ENCODE measurements at regions not wholly inside any gene's neighbourhood (a gene's known extent, or its start where the extent isn't known, plus 50 kb on each side); places are given as distances from the start of the nearest gene placed in this dataset.

DNA sequence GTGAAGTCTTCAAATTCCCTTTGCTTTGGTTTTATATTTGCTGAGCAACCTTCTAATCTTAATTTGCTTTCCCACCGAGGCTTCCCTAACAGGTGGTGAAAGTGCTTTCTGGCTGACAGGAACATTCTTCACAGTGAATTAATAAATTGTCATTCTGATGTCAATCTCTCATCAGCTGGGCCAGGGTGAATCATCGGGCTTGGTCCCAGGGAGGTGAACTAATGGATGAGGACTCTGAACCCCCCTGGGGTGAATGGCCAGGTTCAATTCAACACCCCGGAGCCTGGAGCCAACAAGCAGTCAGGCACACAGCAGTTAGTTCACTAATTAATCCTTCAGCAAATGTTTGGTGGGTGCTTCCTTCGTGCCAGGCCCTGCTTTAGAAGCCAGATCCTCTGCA, 155.4 kb upstream of the PDGFD start:
- no peaks in the 10 kb centered on the region for H4K20me1 ChIP-seq (ENCODE audit: control insufficient read depth, extremely low read depth, insufficient read depth, low read length)

DNA sequence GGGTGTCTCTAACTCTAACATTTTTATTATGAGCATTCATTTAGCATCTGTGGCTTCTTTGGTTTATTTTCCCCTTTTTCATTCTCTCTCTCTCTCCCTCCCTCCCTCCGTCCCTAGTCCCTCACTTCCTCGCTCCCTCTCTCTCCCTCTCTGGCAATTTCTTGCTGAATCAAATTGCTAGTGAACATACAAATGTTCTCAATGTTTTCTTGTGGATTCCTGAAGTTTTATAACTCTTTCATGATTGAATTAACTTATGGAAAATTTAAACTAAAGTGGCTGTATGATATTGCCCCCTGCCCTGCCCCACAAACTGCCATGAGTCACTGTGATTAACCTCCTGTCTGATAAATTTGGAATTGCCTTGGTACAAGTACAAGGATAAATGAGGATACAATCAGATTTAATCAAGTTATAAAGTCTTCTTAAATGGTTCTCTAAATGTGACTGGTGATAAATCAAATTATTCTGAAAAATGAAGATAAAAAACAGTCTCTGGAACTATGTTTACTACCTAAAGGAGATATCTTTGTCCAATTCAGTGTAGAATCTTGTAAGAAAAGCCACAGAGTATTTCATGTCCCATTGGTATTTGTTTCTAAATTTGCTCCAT, 143.0 kb upstream of the PDGFD start:
- no peak overlapping the region for H2AFZ ChIP-seq (ENCODE audit: control insufficient read depth, low read length)

More for the DNA sequence above, 155.4 kb upstream of the PDGFD start:
- Histone ChIP-seq H3K9me3 (ENCODE audit: control insufficient read depth, low read depth, low read length) (no peaks in the 10 kb centered on the region), H3K9ac (ENCODE audit: control insufficient read depth, extremely low read depth, insufficient read depth, low read length) (no peak overlapping the region), H3K79me2 (ENCODE audit: control insufficient read depth, insufficient read depth, low read length) (no peaks in the 10 kb centered on the region), H3K4me3 (ENCODE audit: control insufficient read depth in 2 of 3, extremely low read depth in 1 of 3, insufficient read depth in 2 of 3, low read depth in 1 of 3, low read length in 3 of 3) (no peak overlapping the region), H3K9me1 (ENCODE audit: control insufficient read depth, extremely low read depth, insufficient read depth, low read length) (no peaks in the 10 kb centered on the region), H3K27ac (ENCODE audit: control insufficient read depth, insufficient read depth, low read length) (no peak overlapping the region), H2AFZ (ENCODE audit: control insufficient read depth, low read length) (no peak overlapping the region), H3K4me2 (ENCODE audit: control insufficient read depth, extremely low read depth, insufficient read depth, low read depth, low read length) (no peak overlapping the region), H3K27me3 (ENCODE audit: control insufficient read depth, extremely low read depth, insufficient read depth, low read length) (no peaks in the 10 kb centered on the region), H3K36me3 (ENCODE audit: control insufficient read depth in 2 of 2, extremely low read depth in 1 of 2, insufficient read depth in 2 of 2, low read length in 2 of 2) (no peaks in the 10 kb centered on the region), H3K4me1 (ENCODE audit: control insufficient read depth, extremely low read depth, insufficient read depth, low read length) (no peaks in the 10 kb centered on the region)
- TF ChIP-seq EZH2 (IDR thresholded peaks at IDR 0.05; ENCODE audit: low read length): no peak
- TF ChIP-seq, protein P1, sequence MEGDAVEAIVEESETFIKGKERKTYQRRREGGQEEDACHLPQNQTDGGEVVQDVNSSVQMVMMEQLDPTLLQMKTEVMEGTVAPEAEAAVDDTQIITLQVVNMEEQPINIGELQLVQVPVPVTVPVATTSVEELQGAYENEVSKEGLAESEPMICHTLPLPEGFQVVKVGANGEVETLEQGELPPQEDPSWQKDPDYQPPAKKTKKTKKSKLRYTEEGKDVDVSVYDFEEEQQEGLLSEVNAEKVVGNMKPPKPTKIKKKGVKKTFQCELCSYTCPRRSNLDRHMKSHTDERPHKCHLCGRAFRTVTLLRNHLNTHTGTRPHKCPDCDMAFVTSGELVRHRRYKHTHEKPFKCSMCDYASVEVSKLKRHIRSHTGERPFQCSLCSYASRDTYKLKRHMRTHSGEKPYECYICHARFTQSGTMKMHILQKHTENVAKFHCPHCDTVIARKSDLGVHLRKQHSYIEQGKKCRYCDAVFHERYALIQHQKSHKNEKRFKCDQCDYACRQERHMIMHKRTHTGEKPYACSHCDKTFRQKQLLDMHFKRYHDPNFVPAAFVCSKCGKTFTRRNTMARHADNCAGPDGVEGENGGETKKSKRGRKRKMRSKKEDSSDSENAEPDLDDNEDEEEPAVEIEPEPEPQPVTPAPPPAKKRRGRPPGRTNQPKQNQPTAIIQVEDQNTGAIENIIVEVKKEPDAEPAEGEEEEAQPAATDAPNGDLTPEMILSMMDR (optimal IDR thresholded peaks at IDR 0.05 in 1 of 3, IDR thresholded peaks at IDR 0.05 in 1 of 3, conservative IDR thresholded peaks at IDR 0.05 in 1 of 3; ENCODE audit: extremely low read depth in 1 of 3, insufficient read depth in 2 of 3, low read length in 3 of 3): no peak
- FAIRE-seq: no peak
- dilution Hi-C loops (cut with MboI; ENCODE audit: extremely low pct_ligation_motif_present, low sequenced_read_pairs): no loop called here
- DNase-seq (ENCODE audit: low read depth, low spot score): no peak

More for the DNA sequence above, 143.0 kb upstream of the PDGFD start:
- no peak overlapping the region for H3K27ac ChIP-seq (ENCODE audit: control insufficient read depth, insufficient read depth, low read length)
- H3K27me3 ChIP-seq (ENCODE audit: control insufficient read depth, extremely low read depth, insufficient read depth, low read length): no peaks in the 10 kb centered on the region
- no peaks in the 10 kb centered on the region for H3K79me2 ChIP-seq (ENCODE audit: control insufficient read depth, insufficient read depth, low read length)
- H3K4me2 ChIP-seq (ENCODE audit: control insufficient read depth, extremely low read depth, insufficient read depth, low read depth, low read length): no peak overlapping the region
- FAIRE-seq (no peak), DNase-seq (ENCODE audit: low read depth, low spot score) (no peak)
- dilution Hi-C loops (cut with MboI; ENCODE audit: extremely low pct_ligation_motif_present, low sequenced_read_pairs): no loop called here
- H3K9me3 ChIP-seq (ENCODE audit: control insufficient read depth, low read depth, low read length): no peaks in the 10 kb centered on the region
- H3K4me3 ChIP-seq (ENCODE audit: control insufficient read depth in 2 of 3, extremely low read depth in 1 of 3, insufficient read depth in 2 of 3, low read depth in 1 of 3, low read length in 3 of 3): no peak overlapping the region
- no peaks in the 10 kb centered on the region for H3K4me1 ChIP-seq (ENCODE audit: control insufficient read depth, extremely low read depth, insufficient read depth, low read length)
- no peaks in the 10 kb centered on the region for H3K36me3 ChIP-seq (ENCODE audit: control insufficient read depth in 2 of 2, extremely low read depth in 1 of 2, insufficient read depth in 2 of 2, low read length in 2 of 2)
- TF ChIP-seq EZH2 (IDR thresholded peaks at IDR 0.05; ENCODE audit: low read length): no peak
- TF ChIP-seq, protein P1 (optimal IDR thresholded peaks at IDR 0.05 in 1 of 3, IDR thresholded peaks at IDR 0.05 in 1 of 3, conservative IDR thresholded peaks at IDR 0.05 in 1 of 3; ENCODE audit: extremely low read depth in 1 of 3, insufficient read depth in 2 of 3, low read length in 3 of 3): no peak
- H3K9me1 ChIP-seq (ENCODE audit: control insufficient read depth, extremely low read depth, insufficient read depth, low read length): no peaks in the 10 kb centered on the region
- H4K20me1 ChIP-seq (ENCODE audit: control insufficient read depth, extremely low read depth, insufficient read depth, low read length): no peaks in the 10 kb centered on the region
- no peak overlapping the region for H3K9ac ChIP-seq (ENCODE audit: control insufficient read depth, extremely low read depth, insufficient read depth, low read length)
